ENCODE measurements at regions not wholly inside any gene's neighbourhood (a gene's known extent, or its start where the extent isn't known, plus 50 kb on each side); places are given as distances from the start of the nearest gene placed in this dataset.
"Not testable (repeated sequence)": the region's sequence is repeated elsewhere in the genome, so short reads cannot be mapped to it uniquely, and the experiment has no call there.

DNA sequence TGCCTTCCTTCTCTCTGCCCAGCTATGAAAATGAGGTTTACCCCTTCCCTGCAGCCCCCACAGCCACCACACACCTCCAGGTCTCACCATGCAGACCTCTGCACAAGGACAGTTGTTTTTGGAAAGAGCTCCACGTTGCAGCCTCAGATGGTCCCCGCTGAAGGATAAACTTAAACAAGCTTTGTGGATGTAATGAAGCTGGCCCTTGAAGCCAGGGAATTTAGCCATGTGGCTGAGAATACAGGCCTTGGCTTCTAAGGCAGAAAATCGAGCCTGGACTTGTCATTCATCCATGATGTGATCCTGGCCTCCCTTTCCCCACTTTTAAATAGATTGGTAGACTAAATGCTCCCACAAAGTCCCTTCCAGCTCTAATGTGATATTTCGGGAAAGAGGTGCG, 79.4 kb downstream of the TBX3 start:
- Histone ChIP-seq H3K9me3 (ENCODE audit: insufficient read depth, low read length, severe bottlenecking) (peaks cover 3% of the 10 kb centered on the region), H3K79me2 (ENCODE audit: insufficient read depth, low read length) (no peaks in the 10 kb centered on the region), H3K36me3 (ENCODE audit: insufficient read depth, low read length) (no peaks in the 10 kb centered on the region), H3K4me3 (ENCODE audit: low read depth in 1 of 2, low read length in 2 of 2) (no peak overlapping the region), H3K27ac (ENCODE audit: low read length) (no peak overlapping the region), H2AFZ (ENCODE audit: low read depth, low read length) (no peak overlapping the region), H3K9ac (ENCODE audit: low read depth, low read length) (no peak overlapping the region), H3K4me2 (ENCODE audit: insufficient read depth, low read length) (no peak overlapping the region), H4K20me1 (ENCODE audit: insufficient read depth, low read length) (no peaks in the 10 kb centered on the region), H3K27me3 (ENCODE audit: insufficient read depth, low read length, poor library complexity) (no peaks in the 10 kb centered on the region), H3K4me1 (ENCODE audit: insufficient read depth, low read length) (no peaks in the 10 kb centered on the region)
- no peak for DNase-seq
- no peak for TF ChIP-seq EZH2 (IDR thresholded peaks at IDR 0.05; ENCODE audit: borderline replicate concordance, low read depth, low read length, severe bottlenecking)
- TF ChIP-seq, protein P1, sequence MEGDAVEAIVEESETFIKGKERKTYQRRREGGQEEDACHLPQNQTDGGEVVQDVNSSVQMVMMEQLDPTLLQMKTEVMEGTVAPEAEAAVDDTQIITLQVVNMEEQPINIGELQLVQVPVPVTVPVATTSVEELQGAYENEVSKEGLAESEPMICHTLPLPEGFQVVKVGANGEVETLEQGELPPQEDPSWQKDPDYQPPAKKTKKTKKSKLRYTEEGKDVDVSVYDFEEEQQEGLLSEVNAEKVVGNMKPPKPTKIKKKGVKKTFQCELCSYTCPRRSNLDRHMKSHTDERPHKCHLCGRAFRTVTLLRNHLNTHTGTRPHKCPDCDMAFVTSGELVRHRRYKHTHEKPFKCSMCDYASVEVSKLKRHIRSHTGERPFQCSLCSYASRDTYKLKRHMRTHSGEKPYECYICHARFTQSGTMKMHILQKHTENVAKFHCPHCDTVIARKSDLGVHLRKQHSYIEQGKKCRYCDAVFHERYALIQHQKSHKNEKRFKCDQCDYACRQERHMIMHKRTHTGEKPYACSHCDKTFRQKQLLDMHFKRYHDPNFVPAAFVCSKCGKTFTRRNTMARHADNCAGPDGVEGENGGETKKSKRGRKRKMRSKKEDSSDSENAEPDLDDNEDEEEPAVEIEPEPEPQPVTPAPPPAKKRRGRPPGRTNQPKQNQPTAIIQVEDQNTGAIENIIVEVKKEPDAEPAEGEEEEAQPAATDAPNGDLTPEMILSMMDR (IDR thresholded peaks at IDR 0.05; ENCODE audit: borderline replicate concordance, extremely low read depth, low read length, poor library complexity, severe bottlenecking), result no peak
- no peak for ATAC-seq (ENCODE audit: insufficient read depth, low read depth)

DNA sequence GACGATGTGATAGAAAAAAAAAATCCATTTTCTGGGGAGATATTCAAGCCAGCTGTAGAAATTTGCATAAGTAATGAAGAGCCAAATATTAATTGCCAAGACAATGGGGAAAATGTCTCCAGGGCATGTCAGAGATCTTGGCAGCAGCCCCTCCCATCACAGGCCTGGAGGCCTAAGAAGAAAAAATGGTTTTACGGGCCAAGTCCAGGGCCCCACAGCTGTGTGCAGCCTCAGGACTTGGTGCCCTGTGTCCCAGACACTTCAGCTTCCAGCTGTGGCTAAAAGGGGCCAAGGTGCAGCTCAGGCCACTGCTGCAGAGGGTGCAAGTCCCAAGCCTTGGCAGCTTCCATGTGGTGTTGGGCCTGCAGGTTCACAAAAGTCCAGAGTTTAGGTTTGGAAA, 83.4 kb downstream of the TBX3 start:
- H3K27ac ChIP-seq (ENCODE audit: low read length); H3K4me1 ChIP-seq (ENCODE audit: insufficient read depth, low read length); H2AFZ ChIP-seq (ENCODE audit: low read depth, low read length); H3K9me3 ChIP-seq (ENCODE audit: insufficient read depth, low read length, severe bottlenecking); DNase-seq; ATAC-seq (ENCODE audit: insufficient read depth, low read depth); H3K27me3 ChIP-seq (ENCODE audit: insufficient read depth, low read length, poor library complexity); H3K4me2 ChIP-seq (ENCODE audit: insufficient read depth, low read length); H3K79me2 ChIP-seq (ENCODE audit: insufficient read depth, low read length); H3K9ac ChIP-seq (ENCODE audit: low read depth, low read length); H4K20me1 ChIP-seq (ENCODE audit: insufficient read depth, low read length); H3K4me3 ChIP-seq (ENCODE audit: low read depth in 1 of 2, low read length in 2 of 2); H3K36me3 ChIP-seq (ENCODE audit: insufficient read depth, low read length): not testable (repeated sequence)

DNA sequence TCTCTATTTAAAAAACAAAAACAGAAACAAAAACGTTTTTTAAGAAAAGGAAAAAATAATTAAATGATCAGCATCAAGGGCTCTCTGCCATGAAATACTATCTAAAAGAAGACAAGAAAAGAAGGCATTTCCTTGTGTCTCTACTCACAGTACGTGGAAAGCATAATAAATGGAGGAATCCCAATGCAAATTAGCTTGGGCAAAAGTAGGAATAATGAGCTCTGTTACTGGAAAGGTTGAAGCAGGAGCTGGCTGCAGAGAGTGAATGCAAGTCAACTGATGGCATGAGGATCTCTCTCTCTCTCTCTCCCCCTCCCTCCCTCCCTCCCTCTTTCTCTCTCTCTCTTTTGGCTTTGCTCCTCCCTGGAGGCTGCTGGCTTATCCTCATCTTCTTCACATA, 85.9 kb downstream of the TBX3 start:
- DNase-seq (no peak), ATAC-seq (ENCODE audit: insufficient read depth, low read depth) (no peak)
- H2AFZ ChIP-seq (ENCODE audit: low read depth, low read length), result no peak overlapping the region
- H3K9me3 ChIP-seq (ENCODE audit: insufficient read depth, low read length, severe bottlenecking), result peaks cover 3% of the 10 kb centered on the region
- H3K4me1 ChIP-seq (ENCODE audit: insufficient read depth, low read length), result no peaks in the 10 kb centered on the region
- no peak overlapping the region for H3K9ac ChIP-seq (ENCODE audit: low read depth, low read length)
- H3K4me2 ChIP-seq (ENCODE audit: insufficient read depth, low read length), result no peak overlapping the region
- no peaks in the 10 kb centered on the region for H3K79me2 ChIP-seq (ENCODE audit: insufficient read depth, low read length)
- H4K20me1 ChIP-seq (ENCODE audit: insufficient read depth, low read length), result no peaks in the 10 kb centered on the region
- no peak overlapping the region for H3K27ac ChIP-seq (ENCODE audit: low read length)
- H3K27me3 ChIP-seq (ENCODE audit: insufficient read depth, low read length, poor library complexity), result no peaks in the 10 kb centered on the region
- no peak overlapping the region for H3K4me3 ChIP-seq (ENCODE audit: low read depth in 1 of 2, low read length in 2 of 2)
- no peaks in the 10 kb centered on the region for H3K36me3 ChIP-seq (ENCODE audit: insufficient read depth, low read length)
- no peak for TF ChIP-seq EZH2 (IDR thresholded peaks at IDR 0.05; ENCODE audit: borderline replicate concordance, low read depth, low read length, severe bottlenecking)
- TF ChIP-seq, protein P1 (IDR thresholded peaks at IDR 0.05; ENCODE audit: borderline replicate concordance, extremely low read depth, low read length, poor library complexity, severe bottlenecking), result no peak

DNA sequence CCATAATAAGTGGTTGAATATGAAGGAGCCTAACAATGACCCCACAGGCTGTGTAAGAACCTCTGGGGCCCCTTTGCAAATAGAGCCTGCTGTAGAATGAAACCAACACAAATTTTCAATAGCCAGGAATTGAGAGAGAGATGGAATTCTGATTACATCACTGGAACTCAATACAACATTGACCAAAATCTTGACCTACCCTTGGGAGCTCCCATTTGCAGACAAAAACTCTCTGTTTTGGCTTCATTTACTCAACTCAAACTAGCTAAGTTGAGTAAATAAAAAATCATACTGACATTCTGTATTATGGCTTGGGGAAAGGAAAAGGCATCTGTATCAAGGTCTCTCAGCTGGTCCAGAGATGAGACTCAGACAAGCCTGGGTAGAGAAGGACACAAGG, 91.0 kb downstream of the TBX3 start:
- H3K36me3 ChIP-seq (ENCODE audit: insufficient read depth, low read length), result no peaks in the 10 kb centered on the region
- no peaks in the 10 kb centered on the region for H3K79me2 ChIP-seq (ENCODE audit: insufficient read depth, low read length)
- DNase-seq (no peak), ATAC-seq (ENCODE audit: insufficient read depth, low read depth) (no peak)
- H3K4me3 ChIP-seq (ENCODE audit: low read depth in 1 of 2, low read length in 2 of 2), result no peak overlapping the region
- TF ChIP-seq EZH2 (IDR thresholded peaks at IDR 0.05; ENCODE audit: borderline replicate concordance, low read depth, low read length, severe bottlenecking), result no peak
- TF ChIP-seq, protein P1 (IDR thresholded peaks at IDR 0.05; ENCODE audit: borderline replicate concordance, extremely low read depth, low read length, poor library complexity, severe bottlenecking), result no peak
- H3K9me3 ChIP-seq (ENCODE audit: insufficient read depth, low read length, severe bottlenecking), result no peaks in the 10 kb centered on the region
- H3K9ac ChIP-seq (ENCODE audit: low read depth, low read length), result no peak overlapping the region
- no peak overlapping the region for H3K4me2 ChIP-seq (ENCODE audit: insufficient read depth, low read length)
- no peaks in the 10 kb centered on the region for H3K27me3 ChIP-seq (ENCODE audit: insufficient read depth, low read length, poor library complexity)
- H4K20me1 ChIP-seq (ENCODE audit: insufficient read depth, low read length), result no peaks in the 10 kb centered on the region
- H3K4me1 ChIP-seq (ENCODE audit: insufficient read depth, low read length), result no peaks in the 10 kb centered on the region
- H2AFZ ChIP-seq (ENCODE audit: low read depth, low read length), result no peak overlapping the region
- no peak overlapping the region for H3K27ac ChIP-seq (ENCODE audit: low read length)

Data from DND-41 (cell line).